ENCODE measurements at regions not wholly inside any gene's neighbourhood (a gene's known extent, or its start where the extent isn't known, plus 50 kb on each side); places are given as distances from the start of the nearest gene placed in this dataset.

- Histone ChIP-seq H3K36me3 (ENCODE audit: control insufficient read depth, insufficient read depth, low read length) (no peaks in the 10 kb centered on the region), H3K4me3 (ENCODE audit: low read depth, low read length) (no peak overlapping the region), H3K27me3 (ENCODE audit: control insufficient read depth, insufficient read depth, low read length) (no peaks in the 10 kb centered on the region; the same call in 1 of the 2 replicates)
- CTCF ChIA-PET = interaction anchor here (0.8 to 1.2 kb wide), 2 partner anchors 14 to 16 kb away, joined by 3 to 4 read pairs; no protein-coding TSS in a partner anchor
- POLR2A ChIA-PET = no interaction called here
- TF ChIP-seq, protein P1, sequence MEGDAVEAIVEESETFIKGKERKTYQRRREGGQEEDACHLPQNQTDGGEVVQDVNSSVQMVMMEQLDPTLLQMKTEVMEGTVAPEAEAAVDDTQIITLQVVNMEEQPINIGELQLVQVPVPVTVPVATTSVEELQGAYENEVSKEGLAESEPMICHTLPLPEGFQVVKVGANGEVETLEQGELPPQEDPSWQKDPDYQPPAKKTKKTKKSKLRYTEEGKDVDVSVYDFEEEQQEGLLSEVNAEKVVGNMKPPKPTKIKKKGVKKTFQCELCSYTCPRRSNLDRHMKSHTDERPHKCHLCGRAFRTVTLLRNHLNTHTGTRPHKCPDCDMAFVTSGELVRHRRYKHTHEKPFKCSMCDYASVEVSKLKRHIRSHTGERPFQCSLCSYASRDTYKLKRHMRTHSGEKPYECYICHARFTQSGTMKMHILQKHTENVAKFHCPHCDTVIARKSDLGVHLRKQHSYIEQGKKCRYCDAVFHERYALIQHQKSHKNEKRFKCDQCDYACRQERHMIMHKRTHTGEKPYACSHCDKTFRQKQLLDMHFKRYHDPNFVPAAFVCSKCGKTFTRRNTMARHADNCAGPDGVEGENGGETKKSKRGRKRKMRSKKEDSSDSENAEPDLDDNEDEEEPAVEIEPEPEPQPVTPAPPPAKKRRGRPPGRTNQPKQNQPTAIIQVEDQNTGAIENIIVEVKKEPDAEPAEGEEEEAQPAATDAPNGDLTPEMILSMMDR (IDR thresholded peaks at IDR 0.05; ENCODE audit: insufficient read depth, low read depth, low read length) = no peak
- DNase-seq (ENCODE audit: low read depth) = no peak
Observed at GRCh38 chr19:28990522-28990921, 222.4 kb downstream of the UQCRFS1 start.

DNA sequence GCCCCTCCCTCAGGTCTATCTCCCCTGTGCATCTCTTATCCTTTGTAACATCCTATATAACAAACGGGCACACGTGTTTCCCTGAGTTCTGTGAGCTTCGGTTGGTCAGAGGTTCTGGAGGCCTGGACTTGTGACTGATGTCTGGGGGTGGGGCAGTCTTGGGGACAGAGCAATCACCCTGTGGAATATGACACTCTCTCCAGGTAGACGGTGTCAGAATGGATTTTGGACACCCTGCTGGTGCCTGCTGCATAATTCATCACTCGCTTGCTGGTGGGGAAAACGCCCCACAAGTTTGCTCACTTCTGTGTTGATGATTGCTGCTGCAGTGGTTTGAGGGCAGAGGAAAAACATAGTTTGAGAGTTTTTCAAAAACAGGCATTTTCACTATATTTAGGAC is 223.2 kb downstream of the UQCRFS1 start:
- ChIA-PET CTCF (interaction anchor here (0.7 kb wide), 1 partner anchor 10 kb away, joined by 3 read pairs; no protein-coding TSS in a partner anchor), POLR2A (no interaction called here)
- TF ChIP-seq, protein P1 (IDR thresholded peaks at IDR 0.05; ENCODE audit: insufficient read depth, low read depth, low read length) = no peak
- Histone ChIP-seq H3K36me3 (ENCODE audit: control insufficient read depth, insufficient read depth, low read length) (no peaks in the 10 kb centered on the region), H3K27me3 (ENCODE audit: control insufficient read depth, insufficient read depth, low read length) (no peaks in the 10 kb centered on the region; the same call in 1 of the 2 replicates), H3K4me3 (ENCODE audit: low read depth, low read length) (no peak overlapping the region)
- no peak for DNase-seq (ENCODE audit: low read depth)

- H3K36me3 ChIP-seq (ENCODE audit: control insufficient read depth, insufficient read depth, low read length) = no peaks in the 10 kb centered on the region
- H3K4me3 ChIP-seq (ENCODE audit: low read depth, low read length) = no peak overlapping the region
- TF ChIP-seq, protein P1 (IDR thresholded peaks at IDR 0.05; ENCODE audit: insufficient read depth, low read depth, low read length) = no peak
- no peak for DNase-seq (ENCODE audit: low read depth)
- POLR2A ChIA-PET = no interaction called here
- CTCF ChIA-PET = no interaction called here
- H3K27me3 ChIP-seq (ENCODE audit: control insufficient read depth, insufficient read depth, low read length) = peaks cover 3% of the 10 kb centered on the region; the same call in 1 of the 2 replicates
Observed at GRCh38 chr19:28988066-28988465, 224.9 kb downstream of the UQCRFS1 start.

DNA sequence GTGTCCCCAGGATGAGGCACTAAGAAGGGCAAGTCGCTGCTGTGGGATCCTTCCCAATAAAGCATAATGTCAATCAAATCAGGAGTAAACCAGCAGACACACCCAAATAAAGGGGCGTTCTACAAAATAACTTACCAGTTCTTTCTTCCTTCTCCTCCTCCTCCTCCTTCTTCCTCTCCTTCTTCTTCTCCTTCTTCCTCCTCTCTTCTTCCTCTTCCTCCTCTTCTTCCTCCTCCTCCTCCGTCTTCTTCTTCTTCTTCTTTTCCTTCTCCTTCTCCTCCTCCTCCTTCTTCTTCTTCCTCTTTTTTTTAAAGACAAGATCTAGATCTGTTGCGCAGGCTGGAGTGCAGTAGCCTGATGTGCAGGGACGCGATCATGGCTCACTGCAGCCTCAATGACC is 225.8 kb downstream of the UQCRFS1 start:
- TF ChIP-seq, protein P1 (IDR thresholded peaks at IDR 0.05; ENCODE audit: insufficient read depth, low read depth, low read length) = no peak
- ChIA-PET POLR2A (no interaction called here), CTCF (no interaction called here)
- DNase-seq (ENCODE audit: low read depth) = no peak
- Histone ChIP-seq H3K36me3 (ENCODE audit: control insufficient read depth, insufficient read depth, low read length) (no peaks in the 10 kb centered on the region), H3K4me3 (ENCODE audit: low read depth, low read length) (no peak overlapping the region), H3K27me3 (ENCODE audit: control insufficient read depth, insufficient read depth, low read length) (peaks cover 4% of the 10 kb centered on the region)

- ChIA-PET POLR2A (no interaction called here), CTCF (no interaction called here)
- no peaks in the 10 kb centered on the region for H3K36me3 ChIP-seq (ENCODE audit: control insufficient read depth, insufficient read depth, low read length)
- TF ChIP-seq, protein P1 (IDR thresholded peaks at IDR 0.05; ENCODE audit: insufficient read depth, low read depth, low read length) = no peak
- no peak for DNase-seq (ENCODE audit: low read depth)
- peaks cover 4% of the 10 kb centered on the region for H3K27me3 ChIP-seq (ENCODE audit: control insufficient read depth, insufficient read depth, low read length)
- no peak overlapping the region for H3K4me3 ChIP-seq (ENCODE audit: low read depth, low read length)
Observed at GRCh38 chr19:28985201-28985600, 227.8 kb downstream of the UQCRFS1 start.

All from BJ (cell line).